ENCODE measurements at regions not wholly inside any gene's neighbourhood (a gene's known extent, or its start where the extent isn't known, plus 50 kb on each side); places are given as distances from the start of the nearest gene placed in this dataset.
"Not testable (repeated sequence)": the region's sequence is repeated elsewhere in the genome, so short reads cannot be mapped to it uniquely, and the experiment has no call there.

- not testable (repeated sequence) for TF ChIP-seq CTCF (conservative IDR thresholded peaks at IDR 0.05 in 1 of 2, IDR thresholded peaks at IDR 0.05 in 1 of 2; ENCODE audit: extremely low read depth in 1 of 2, insufficient read depth in 1 of 2, low read depth in 1 of 2, low read length in 2 of 2); EZH2 (IDR thresholded peaks at IDR 0.05; ENCODE audit: borderline replicate concordance, low read length)
Measured at GRCh38 chr2:111417026-111417425, 296.3 kb downstream of the BCL2L11 start.

All from mammary epithelial cell (primary cell).